GM23338 (cell line): ENCODE measurements at regions not wholly inside any gene's neighbourhood (a gene's known extent, or its start where the extent isn't known, plus 50 kb on each side); places are given as distances from the start of the nearest gene placed in this dataset.
A peak's percentile ranks its signal among the peaks of the same experiment; 100 is the strongest.

Experiments
- ATAC-seq: fragments of 200-7000 bp; cut with Tn5 transposase; 3 replicates; pipeline ENCODE4 v1.9.1; 2020
- DNase-seq: peaks from one replicate; pipeline ENCODE4 v3.0.0-alpha.2; 2015; ENCODE audit warnings: low spot score
- H2AFZ ChIP-seq: fragments of 200-600 bp; sonication (generic); 2 replicates; pipeline ENCODE4 v1.8.0; 2016; ENCODE audit warnings: antibody characterized with exemption, mild to moderate bottlenecking, moderate library complexity
- H3F3A ChIP-seq: fragments of 200-600 bp; sonication (generic); replicated peaks from 2 replicates; pipeline ENCODE4 v1.8.0; 2017; ENCODE audit warnings: antibody characterized with exemption, mixed run types, low read depth
- H3K27ac ChIP-seq: fragments of 200-600 bp; sonication (generic); 2 replicates; pipeline ENCODE4 v1.6.1; 2016; ENCODE audit warnings: low read depth
- H3K27me3 ChIP-seq: fragments of 200-600 bp; sonication (generic); 2 replicates; pipeline ENCODE4 v1.8.0; 2016; ENCODE audit warnings: mild to moderate bottlenecking, mixed run types, moderate library complexity; ENCODE audit not compliant: insufficient read depth
- H3K36me3 ChIP-seq: fragments of 200-600 bp; sonication (generic); 2 replicates; pipeline ENCODE4 v1.8.0; 2016; ENCODE audit warnings: mild to moderate bottlenecking; ENCODE audit not compliant: insufficient read depth
- H3K4me1 ChIP-seq: fragments of 200-600 bp; sonication (generic); 2 replicates; pipeline ENCODE4 v1.8.0; 2016; ENCODE audit warnings: mild to moderate bottlenecking, moderate library complexity; ENCODE audit not compliant: insufficient read depth
- H3K4me2 ChIP-seq: fragments of 200-600 bp; sonication (generic); 2 replicates; pipeline ENCODE4 v1.7.1; 2017; ENCODE audit warnings: mixed run types
- H3K4me3 ChIP-seq: fragments of 200-600 bp; sonication (generic); 2 replicates; pipeline ENCODE4 v1.6.1; 2016; ENCODE audit warnings: mixed run types
- H3K79me2 ChIP-seq: fragments of 200-600 bp; sonication (generic); replicated peaks from 2 replicates; pipeline ENCODE4 v1.8.0; 2017; ENCODE audit warnings: mild to moderate bottlenecking; ENCODE audit not compliant: insufficient read depth
- H3K9me2 ChIP-seq: fragments of 200-600 bp; sonication (generic); 2 replicates; pipeline ENCODE4 v1.8.0; 2017; ENCODE audit not compliant: insufficient read depth
- H4K20me1 ChIP-seq: fragments of 200-600 bp; sonication (generic); replicated peaks from 2 replicates; pipeline ENCODE4 v1.8.0; 2017; ENCODE audit warnings: mild to moderate bottlenecking; ENCODE audit not compliant: insufficient read depth
- H3K27ac Mint-ChIP-seq: 2 replicates; pipeline ENCODE4 v1.8.0; 2020; ENCODE audit warnings: inconsistent platforms, mild to moderate bottlenecking, moderate library complexity, mixed read lengths
- H3K27me3 Mint-ChIP-seq: 3 replicates; pipeline ENCODE4 v1.8.0; 2022; ENCODE audit warnings: low read depth, mild to moderate bottlenecking, moderate library complexity, mixed read lengths, inconsistent platforms; ENCODE audit not compliant: insufficient read depth, poor library complexity
- H3K36me3 Mint-ChIP-seq: 3 replicates; pipeline ENCODE4 v1.8.0; 2021; ENCODE audit warnings: low read depth, mild to moderate bottlenecking, inconsistent platforms, moderate library complexity, mixed read lengths
- H3K4me1 Mint-ChIP-seq: 3 replicates; pipeline ENCODE4 v1.8.0; 2020; ENCODE audit warnings: mild to moderate bottlenecking, inconsistent platforms, mixed read lengths
- H3K4me3 Mint-ChIP-seq: 3 replicates; pipeline ENCODE4 v1.8.0; 2021; ENCODE audit warnings: moderate library complexity, mild to moderate bottlenecking, inconsistent platforms, mixed read lengths
- H3K9me3 Mint-ChIP-seq: 3 replicates; pipeline ENCODE4 v1.8.0; 2020; ENCODE audit warnings: moderate library complexity, mild to moderate bottlenecking, inconsistent platforms, mixed read lengths
- CREB1 ChIP-seq: fragments of 250-450 bp; sonication (Bioruptor Pico); IDR thresholded peaks from 2 replicates; pipeline ENCODE4 v1.5.0; 2020; ENCODE audit warnings: low read depth, mild to moderate bottlenecking, moderate library complexity
- EZH2 ChIP-seq: fragments of 200-600 bp; sonication (generic); IDR thresholded peaks from one replicate; pipeline ENCODE4 v1.8.0; 2017; ENCODE audit warnings: antibody characterized with exemption, mild to moderate bottlenecking, low read depth; ENCODE audit not compliant: unreplicated experiment
- NANOG ChIP-seq: IDR thresholded peaks from 2 replicates; pipeline ENCODE4 v1.6.1; 2016; ENCODE audit warnings: antibody characterized with exemption, borderline replicate concordance
- POLR2AphosphoS5 ChIP-seq: IDR thresholded peaks from 2 replicates; pipeline ENCODE4 v1.6.1; 2016; ENCODE audit warnings: antibody characterized with exemption, low read depth
- STAT1 ChIP-seq: IDR thresholded peaks from one replicate; pipeline ENCODE4 v1.6.1; 2016; ENCODE audit warnings: antibody characterized with exemption; ENCODE audit not compliant: unreplicated experiment
- ZNF114 ChIP-seq: fragments of 250-450 bp; sonication (Bioruptor Pico); IDR thresholded peaks from 2 replicates; pipeline ENCODE4 v1.5.0; 2020; ENCODE audit warnings: mild to moderate bottlenecking, moderate library complexity
- ZNF331 ChIP-seq: fragments of 250-450 bp; sonication (Bioruptor Pico); IDR thresholded peaks from 2 replicates; pipeline ENCODE4 v1.5.0; 2020; ENCODE audit warnings: low read depth, mild to moderate bottlenecking, moderate library complexity
- TF ChIP-seq, protein P1 (sequence below), 2 experiments: fragments of 200-600 bp in 1 of 2; sonication (generic) in 1 of 2; conservative IDR thresholded peaks; 2 replicates each; pipeline versions ENCODE4 v1.5.1 to v1.6.1; 2016 to 2017; ENCODE audit warnings: antibody characterized with exemption in 2 of 2, low read depth in 2 of 2, mild to moderate bottlenecking in 2 of 2, moderate library complexity in 1 of 2
- TF ChIP-seq, protein P2 (sequence below): fragments of 250-450 bp; sonication (Bioruptor Pico); IDR thresholded peaks from 2 replicates; pipeline ENCODE4 v1.5.0; 2020; ENCODE audit warnings: mild to moderate bottlenecking, moderate library complexity
- TF ChIP-seq, protein P3 (sequence below): IDR thresholded peaks from one replicate; pipeline ENCODE4 v1.6.1; 2018; ENCODE audit warnings: antibody characterized with exemption; ENCODE audit not compliant: unreplicated experiment

DNA sequence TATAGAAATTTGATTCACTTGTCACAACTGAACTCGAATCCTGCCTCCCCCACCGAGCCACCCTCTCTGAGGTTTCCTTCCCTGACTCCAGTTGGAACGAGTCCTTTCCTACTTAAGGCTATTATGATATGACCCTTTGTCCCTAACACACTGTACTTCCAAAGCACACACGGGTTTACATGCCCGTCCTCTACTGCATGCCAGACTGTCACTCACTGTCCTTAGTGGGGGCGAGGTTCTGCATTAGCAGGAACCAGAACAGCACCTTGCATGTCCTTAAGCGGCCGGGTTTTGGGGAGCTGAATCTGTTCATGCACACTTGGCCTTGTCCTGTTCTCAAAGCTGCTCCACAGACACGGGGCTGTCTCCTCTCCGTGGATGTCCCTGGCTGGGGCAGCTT, 164.6 kb upstream of the KCNJ6 start:
- DNase-seq, result no peak
- Histone ChIP-seq H3K27me3 (no peaks in the 10 kb centered on the region), H3K4me1 (no peaks in the 10 kb centered on the region), H2AFZ (peak overlapping the region; percentile 28; the same call in 1 of the 2 replicates), H4K20me1 (no peaks in the 10 kb centered on the region), H3K9me2 (no peaks in the 10 kb centered on the region), H3K27ac (no peak overlapping the region), H3F3A (no peaks in the 10 kb centered on the region), H3K4me3 (no peak overlapping the region), H3K4me2 (no peak overlapping the region), H3K79me2 (no peaks in the 10 kb centered on the region), H3K36me3 (no peaks in the 10 kb centered on the region)
- ATAC-seq, result no peak
- H3K9me3 Mint-ChIP-seq, result no peaks in the 10 kb centered on the region
- H3K4me3 Mint-ChIP-seq, result no peak overlapping the region
- peaks cover 8% of the 10 kb centered on the region; the same call in 2 of the 3 replicates for H3K4me1 Mint-ChIP-seq
- H3K27ac Mint-ChIP-seq, result no peak overlapping the region
- no peaks in the 10 kb centered on the region for H3K36me3 Mint-ChIP-seq
- TF ChIP-seq STAT1, result no peak
- TF ChIP-seq ZNF331 (CRISPR knock-in tag), result no peak
- TF ChIP-seq POLR2AphosphoS5, result no peak
- no peak for TF ChIP-seq CREB1
- TF ChIP-seq, protein P1, sequence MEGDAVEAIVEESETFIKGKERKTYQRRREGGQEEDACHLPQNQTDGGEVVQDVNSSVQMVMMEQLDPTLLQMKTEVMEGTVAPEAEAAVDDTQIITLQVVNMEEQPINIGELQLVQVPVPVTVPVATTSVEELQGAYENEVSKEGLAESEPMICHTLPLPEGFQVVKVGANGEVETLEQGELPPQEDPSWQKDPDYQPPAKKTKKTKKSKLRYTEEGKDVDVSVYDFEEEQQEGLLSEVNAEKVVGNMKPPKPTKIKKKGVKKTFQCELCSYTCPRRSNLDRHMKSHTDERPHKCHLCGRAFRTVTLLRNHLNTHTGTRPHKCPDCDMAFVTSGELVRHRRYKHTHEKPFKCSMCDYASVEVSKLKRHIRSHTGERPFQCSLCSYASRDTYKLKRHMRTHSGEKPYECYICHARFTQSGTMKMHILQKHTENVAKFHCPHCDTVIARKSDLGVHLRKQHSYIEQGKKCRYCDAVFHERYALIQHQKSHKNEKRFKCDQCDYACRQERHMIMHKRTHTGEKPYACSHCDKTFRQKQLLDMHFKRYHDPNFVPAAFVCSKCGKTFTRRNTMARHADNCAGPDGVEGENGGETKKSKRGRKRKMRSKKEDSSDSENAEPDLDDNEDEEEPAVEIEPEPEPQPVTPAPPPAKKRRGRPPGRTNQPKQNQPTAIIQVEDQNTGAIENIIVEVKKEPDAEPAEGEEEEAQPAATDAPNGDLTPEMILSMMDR (conservative IDR thresholded peaks at IDR 0.05; ENCODE audit: low read depth in 2 of 2), result no peak
- no peak for TF ChIP-seq EZH2
- no peak for TF ChIP-seq NANOG
- TF ChIP-seq, protein P2, sequence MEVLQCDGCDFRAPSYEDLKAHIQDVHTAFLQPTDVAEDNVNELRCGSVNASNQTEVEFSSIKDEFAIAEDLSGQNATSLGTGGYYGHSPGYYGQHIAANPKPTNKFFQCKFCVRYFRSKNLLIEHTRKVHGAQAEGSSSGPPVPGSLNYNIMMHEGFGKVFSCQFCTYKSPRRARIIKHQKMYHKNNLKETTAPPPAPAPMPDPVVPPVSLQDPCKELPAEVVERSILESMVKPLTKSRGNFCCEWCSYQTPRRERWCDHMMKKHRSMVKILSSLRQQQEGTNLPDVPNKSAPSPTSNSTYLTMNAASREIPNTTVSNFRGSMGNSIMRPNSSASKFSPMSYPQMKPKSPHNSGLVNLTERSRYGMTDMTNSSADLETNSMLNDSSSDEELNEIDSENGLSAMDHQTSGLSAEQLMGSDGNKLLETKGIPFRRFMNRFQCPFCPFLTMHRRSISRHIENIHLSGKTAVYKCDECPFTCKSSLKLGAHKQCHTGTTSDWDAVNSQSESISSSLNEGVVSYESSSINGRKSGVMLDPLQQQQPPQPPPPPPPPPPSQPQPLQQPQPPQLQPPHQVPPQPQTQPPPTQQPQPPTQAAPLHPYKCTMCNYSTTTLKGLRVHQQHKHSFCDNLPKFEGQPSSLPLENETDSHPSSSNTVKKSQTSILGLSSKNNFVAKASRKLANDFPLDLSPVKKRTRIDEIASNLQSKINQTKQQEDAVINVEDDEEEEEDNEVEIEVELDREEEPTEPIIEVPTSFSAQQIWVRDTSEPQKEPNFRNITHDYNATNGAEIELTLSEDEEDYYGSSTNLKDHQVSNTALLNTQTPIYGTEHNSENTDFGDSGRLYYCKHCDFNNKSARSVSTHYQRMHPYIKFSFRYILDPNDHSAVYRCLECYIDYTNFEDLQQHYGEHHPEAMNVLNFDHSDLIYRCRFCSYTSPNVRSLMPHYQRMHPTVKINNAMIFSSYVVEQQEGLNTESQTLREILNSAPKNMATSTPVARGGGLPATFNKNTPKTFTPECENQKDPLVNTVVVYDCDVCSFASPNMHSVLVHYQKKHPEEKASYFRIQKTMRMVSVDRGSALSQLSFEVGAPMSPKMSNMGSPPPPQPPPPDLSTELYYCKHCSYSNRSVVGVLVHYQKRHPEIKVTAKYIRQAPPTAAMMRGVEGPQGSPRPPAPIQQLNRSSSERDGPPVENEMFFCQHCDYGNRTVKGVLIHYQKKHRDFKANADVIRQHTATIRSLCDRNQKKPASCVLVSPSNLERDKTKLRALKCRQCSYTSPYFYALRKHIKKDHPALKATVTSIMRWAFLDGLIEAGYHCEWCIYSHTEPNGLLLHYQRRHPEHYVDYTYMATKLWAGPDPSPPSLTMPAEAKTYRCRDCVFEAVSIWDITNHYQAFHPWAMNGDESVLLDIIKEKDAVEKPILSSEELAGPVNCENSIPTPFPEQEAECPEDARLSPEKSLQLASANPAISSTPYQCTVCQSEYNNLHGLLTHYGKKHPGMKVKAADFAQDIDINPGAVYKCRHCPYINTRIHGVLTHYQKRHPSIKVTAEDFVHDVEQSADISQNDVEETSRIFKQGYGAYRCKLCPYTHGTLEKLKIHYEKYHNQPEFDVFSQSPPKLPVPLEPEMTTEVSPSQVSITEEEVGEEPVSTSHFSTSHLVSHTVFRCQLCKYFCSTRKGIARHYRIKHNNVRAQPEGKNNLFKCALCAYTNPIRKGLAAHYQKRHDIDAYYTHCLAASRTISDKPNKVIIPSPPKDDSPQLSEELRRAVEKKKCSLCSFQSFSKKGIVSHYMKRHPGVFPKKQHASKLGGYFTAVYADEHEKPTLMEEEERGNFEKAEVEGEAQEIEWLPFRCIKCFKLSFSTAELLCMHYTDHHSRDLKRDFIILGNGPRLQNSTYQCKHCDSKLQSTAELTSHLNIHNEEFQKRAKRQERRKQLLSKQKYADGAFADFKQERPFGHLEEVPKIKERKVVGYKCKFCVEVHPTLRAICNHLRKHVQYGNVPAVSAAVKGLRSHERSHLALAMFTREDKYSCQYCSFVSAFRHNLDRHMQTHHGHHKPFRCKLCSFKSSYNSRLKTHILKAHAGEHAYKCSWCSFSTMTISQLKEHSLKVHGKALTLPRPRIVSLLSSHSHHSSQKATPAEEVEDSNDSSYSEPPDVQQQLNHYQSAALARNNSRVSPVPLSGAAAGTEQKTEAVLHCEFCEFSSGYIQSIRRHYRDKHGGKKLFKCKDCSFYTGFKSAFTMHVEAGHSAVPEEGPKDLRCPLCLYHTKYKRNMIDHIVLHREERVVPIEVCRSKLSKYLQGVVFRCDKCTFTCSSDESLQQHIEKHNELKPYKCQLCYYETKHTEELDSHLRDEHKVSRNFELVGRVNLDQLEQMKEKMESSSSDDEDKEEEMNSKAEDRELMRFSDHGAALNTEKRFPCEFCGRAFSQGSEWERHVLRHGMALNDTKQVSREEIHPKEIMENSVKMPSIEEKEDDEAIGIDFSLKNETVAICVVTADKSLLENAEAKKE (CRISPR knock-in tag), result no peak
- TF ChIP-seq, protein P3, sequence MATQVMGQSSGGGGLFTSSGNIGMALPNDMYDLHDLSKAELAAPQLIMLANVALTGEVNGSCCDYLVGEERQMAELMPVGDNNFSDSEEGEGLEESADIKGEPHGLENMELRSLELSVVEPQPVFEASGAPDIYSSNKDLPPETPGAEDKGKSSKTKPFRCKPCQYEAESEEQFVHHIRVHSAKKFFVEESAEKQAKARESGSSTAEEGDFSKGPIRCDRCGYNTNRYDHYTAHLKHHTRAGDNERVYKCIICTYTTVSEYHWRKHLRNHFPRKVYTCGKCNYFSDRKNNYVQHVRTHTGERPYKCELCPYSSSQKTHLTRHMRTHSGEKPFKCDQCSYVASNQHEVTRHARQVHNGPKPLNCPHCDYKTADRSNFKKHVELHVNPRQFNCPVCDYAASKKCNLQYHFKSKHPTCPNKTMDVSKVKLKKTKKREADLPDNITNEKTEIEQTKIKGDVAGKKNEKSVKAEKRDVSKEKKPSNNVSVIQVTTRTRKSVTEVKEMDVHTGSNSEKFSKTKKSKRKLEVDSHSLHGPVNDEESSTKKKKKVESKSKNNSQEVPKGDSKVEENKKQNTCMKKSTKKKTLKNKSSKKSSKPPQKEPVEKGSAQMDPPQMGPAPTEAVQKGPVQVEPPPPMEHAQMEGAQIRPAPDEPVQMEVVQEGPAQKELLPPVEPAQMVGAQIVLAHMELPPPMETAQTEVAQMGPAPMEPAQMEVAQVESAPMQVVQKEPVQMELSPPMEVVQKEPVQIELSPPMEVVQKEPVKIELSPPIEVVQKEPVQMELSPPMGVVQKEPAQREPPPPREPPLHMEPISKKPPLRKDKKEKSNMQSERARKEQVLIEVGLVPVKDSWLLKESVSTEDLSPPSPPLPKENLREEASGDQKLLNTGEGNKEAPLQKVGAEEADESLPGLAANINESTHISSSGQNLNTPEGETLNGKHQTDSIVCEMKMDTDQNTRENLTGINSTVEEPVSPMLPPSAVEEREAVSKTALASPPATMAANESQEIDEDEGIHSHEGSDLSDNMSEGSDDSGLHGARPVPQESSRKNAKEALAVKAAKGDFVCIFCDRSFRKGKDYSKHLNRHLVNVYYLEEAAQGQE, result no peak
- TF ChIP-seq ZNF114 (CRISPR knock-in tag), result no peak
- H3K27me3 Mint-ChIP-seq, result no peaks in the 10 kb centered on the region
